ENCODE measurements at regions not wholly inside any gene's neighbourhood (a gene's known extent, or its start where the extent isn't known, plus 50 kb on each side); places are given as distances from the start of the nearest gene placed in this dataset.

DNA sequence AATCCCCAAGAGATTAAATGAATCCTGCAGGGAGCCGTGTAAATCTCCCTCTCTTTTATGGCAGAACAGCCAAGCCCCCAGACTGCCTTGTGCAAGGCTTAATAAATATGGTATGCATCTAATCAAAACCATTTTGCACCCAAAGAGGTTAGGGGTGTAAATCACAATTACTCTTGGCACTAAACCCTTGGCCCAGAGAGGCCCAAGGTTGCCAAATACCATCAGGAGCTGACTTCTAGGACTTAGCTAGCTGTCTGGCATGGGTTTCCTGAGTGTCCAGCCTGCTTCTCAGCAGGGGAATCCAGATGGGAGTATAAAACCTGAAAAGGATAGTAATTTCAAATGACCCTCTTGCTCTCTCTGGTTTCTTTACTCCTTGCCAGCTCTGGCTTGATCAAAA is 610.4 kb downstream of the MED13L start:
- intact Hi-C loops (cut with DNase I) = no loop called here
- Histone ChIP-seq H3K27ac (no peak overlapping the region), H3K4me1 (peaks cover 0 to 1% of the 10 kb centered on the region in 2 donors), H3K4me3 (replicated peaks in 1 of 3) (no peak overlapping the region), H3K36me3 (no peaks in the 10 kb centered on the region), H3K9me3 (no peaks in the 10 kb centered on the region), H3K27me3 (no peaks in the 10 kb centered on the region)
- WGBS, 2 donors = 62 to 87% methylated on average over 1 of the region's 1 CpG
- no peak for DNase-seq
- TF ChIP-seq POLR2A (IDR thresholded peaks at IDR 0.05) = no peak
- TF ChIP-seq, protein P1, sequence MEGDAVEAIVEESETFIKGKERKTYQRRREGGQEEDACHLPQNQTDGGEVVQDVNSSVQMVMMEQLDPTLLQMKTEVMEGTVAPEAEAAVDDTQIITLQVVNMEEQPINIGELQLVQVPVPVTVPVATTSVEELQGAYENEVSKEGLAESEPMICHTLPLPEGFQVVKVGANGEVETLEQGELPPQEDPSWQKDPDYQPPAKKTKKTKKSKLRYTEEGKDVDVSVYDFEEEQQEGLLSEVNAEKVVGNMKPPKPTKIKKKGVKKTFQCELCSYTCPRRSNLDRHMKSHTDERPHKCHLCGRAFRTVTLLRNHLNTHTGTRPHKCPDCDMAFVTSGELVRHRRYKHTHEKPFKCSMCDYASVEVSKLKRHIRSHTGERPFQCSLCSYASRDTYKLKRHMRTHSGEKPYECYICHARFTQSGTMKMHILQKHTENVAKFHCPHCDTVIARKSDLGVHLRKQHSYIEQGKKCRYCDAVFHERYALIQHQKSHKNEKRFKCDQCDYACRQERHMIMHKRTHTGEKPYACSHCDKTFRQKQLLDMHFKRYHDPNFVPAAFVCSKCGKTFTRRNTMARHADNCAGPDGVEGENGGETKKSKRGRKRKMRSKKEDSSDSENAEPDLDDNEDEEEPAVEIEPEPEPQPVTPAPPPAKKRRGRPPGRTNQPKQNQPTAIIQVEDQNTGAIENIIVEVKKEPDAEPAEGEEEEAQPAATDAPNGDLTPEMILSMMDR (IDR thresholded peaks at IDR 0.05) = no peak

DNA sequence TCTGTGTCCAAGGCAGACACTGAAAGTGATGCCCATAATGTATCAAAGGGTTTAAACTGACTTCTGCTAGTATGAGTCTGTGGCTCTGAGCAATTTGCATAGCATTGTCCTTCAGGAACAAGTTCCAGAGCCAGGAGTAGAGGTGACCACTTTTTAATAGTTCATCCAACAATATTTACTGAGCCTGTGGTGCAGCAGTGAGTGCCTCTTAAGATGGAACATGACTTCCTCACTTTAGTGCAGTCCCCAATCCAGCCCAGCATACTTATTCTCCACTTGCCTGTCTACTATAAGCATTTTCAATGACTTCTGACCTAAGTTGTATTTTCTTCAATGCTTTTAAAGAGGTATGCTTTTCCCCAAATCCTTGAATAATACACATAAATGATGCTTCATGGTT is 611.3 kb downstream of the MED13L start:
- H3K9me3 ChIP-seq = no peaks in the 10 kb centered on the region
- intact Hi-C loops (cut with DNase I) = no loop called here
- H3K36me3 ChIP-seq = no peaks in the 10 kb centered on the region
- no peak for DNase-seq
- TF ChIP-seq, protein P1 (IDR thresholded peaks at IDR 0.05) = no peak
- TF ChIP-seq POLR2A (IDR thresholded peaks at IDR 0.05) = no peak
- H3K27ac ChIP-seq = no peak overlapping the region
- peaks cover 9 to 10% of the 10 kb centered on the region in 2 donors for H3K4me1 ChIP-seq
- H3K4me3 ChIP-seq (replicated peaks in 1 of 3) = no peak overlapping the region
- no peaks in the 10 kb centered on the region for H3K27me3 ChIP-seq

DNA sequence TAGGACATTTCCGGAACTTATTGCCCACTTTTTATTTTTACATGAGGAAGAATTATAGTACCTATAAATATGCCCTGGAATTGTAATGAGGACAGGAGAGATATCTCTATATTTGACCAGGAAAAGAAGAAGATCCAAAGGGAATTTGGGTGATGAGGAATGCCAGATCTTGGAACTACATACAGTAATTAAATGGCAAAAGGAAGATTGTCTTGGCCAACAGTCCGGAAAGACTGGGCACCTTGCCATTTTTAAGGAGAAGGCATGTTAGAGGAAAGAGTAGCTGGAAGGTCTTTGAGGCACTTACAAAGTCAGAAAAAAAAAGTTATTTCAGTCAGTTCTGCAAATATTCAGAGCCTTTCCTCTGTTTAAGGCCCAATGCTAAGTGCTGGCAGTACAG is 616.4 kb downstream of the MED13L start:
- H3K9me3 ChIP-seq = no peaks in the 10 kb centered on the region
- TF ChIP-seq POLR2A (IDR thresholded peaks at IDR 0.05) = no peak
- TF ChIP-seq, protein P1 (IDR thresholded peaks at IDR 0.05) = peak in 1 of 6 experiments; percentile 23
- H3K4me1 ChIP-seq = peaks cover 17 to 21% of the 10 kb centered on the region in 2 donors
- peak; percentile 58 for DNase-seq
- H3K4me3 ChIP-seq (replicated peaks in 1 of 3) = no peak overlapping the region
- intact Hi-C loops (cut with DNase I) = no loop called here
- H3K27ac ChIP-seq = no peak overlapping the region
- no peaks in the 10 kb centered on the region for H3K36me3 ChIP-seq
- no peaks in the 10 kb centered on the region for H3K27me3 ChIP-seq
- 31 to 33% methylated on average over 2 of the region's 2 CpGs for WGBS, 2 donors

DNA sequence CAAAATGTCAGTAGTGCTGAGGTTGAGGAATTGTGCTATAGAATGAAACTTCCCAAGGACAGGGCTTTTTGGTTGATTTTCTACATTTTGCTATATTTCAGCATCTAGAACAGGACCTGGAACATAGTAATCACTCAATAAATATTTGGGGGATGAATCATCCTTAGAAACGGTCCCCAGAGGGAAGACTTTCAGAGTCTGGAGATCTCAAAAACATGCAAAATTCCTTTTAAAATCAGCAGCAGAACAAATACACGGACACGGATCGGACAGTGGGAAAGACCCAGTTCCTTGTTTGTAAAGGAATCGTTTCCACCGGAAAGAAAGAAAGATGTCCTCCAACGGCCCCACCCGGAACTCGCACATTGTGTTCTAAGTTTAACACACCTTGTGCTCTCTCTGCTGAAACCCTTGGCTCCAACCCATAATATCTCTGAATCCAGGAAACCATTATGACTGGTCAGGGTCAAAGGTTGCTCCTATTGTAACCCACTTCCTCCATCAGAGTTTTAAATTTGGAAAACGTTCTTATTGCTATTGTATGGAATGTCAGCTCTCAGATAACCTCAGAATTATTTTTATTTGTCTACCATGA is 617.2 kb downstream of the MED13L start:
- H3K27ac ChIP-seq = no peak overlapping the region
- 65 to 74% methylated on average over 10 of the region's 10 CpGs for WGBS, 2 donors
- no peak for DNase-seq
- H3K9me3 ChIP-seq = no peaks in the 10 kb centered on the region
- H3K4me3 ChIP-seq (replicated peaks in 1 of 3) = no peak overlapping the region
- no peaks in the 10 kb centered on the region for H3K36me3 ChIP-seq
- intact Hi-C loops (cut with DNase I) = no loop called here
- H3K27me3 ChIP-seq = no peaks in the 10 kb centered on the region
- peaks cover 17 to 21% of the 10 kb centered on the region in 2 donors for H3K4me1 ChIP-seq
- TF ChIP-seq, protein P1 (IDR thresholded peaks at IDR 0.05) = no peak
- no peak for TF ChIP-seq POLR2A (IDR thresholded peaks at IDR 0.05)

DNA sequence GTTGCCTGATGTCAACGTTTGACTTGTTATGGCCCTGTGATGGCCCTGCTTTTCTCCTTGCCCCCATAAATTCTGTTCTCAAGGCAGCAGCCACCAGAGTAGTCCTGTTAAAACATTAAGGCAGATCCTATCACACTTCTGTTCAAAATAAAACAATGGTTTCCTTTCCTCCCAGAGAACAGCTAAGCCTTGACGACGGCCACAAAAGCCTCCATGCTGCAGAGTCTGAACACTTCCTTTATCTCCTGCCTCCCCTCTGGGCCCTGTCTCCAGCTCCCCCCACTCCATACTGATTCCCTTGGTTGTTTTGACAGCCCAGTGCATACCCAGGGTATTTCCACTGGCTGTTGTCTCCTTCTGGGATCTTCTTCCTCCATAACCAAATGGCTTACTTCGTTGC is 618.1 kb downstream of the MED13L start:
- Histone ChIP-seq H3K4me3 (replicated peaks in 1 of 3) (no peak overlapping the region), H3K27ac (no peak overlapping the region), H3K36me3 (no peaks in the 10 kb centered on the region), H3K9me3 (no peaks in the 10 kb centered on the region), H3K27me3 (no peaks in the 10 kb centered on the region), H3K4me1 (peaks cover 17 to 21% of the 10 kb centered on the region in 2 donors)
- WGBS, 2 donors = 81 to 96% methylated on average over 4 of the region's 4 CpGs
- no peak for DNase-seq
- intact Hi-C loops (cut with DNase I) = no loop called here
- TF ChIP-seq POLR2A (IDR thresholded peaks at IDR 0.05) = no peak
- TF ChIP-seq, protein P1 (IDR thresholded peaks at IDR 0.05) = no peak

Data from thyroid gland (tissue), 4 donors.